AG04450 (cell line): ENCODE measurements at regions not wholly inside any gene's neighbourhood (a gene's known extent, or its start where the extent isn't known, plus 50 kb on each side); places are given as distances from the start of the nearest gene placed in this dataset.
"Not testable (repeated sequence)": the region's sequence is repeated elsewhere in the genome, so short reads cannot be mapped to it uniquely, and the experiment has no call there.

Experiments used
- CTCF ChIA-PET: fragments of 300-600, 350-600 bp; formaldehyde crosslinking; extraction: SDS; loops from one replicate; lab custom pipeline; 2022; ENCODE audit warnings: antibody characterized with exemption, inconsistent platforms; lab: Charles Lee
- POLR2A ChIA-PET: fragments of 350-600 bp; formaldehyde crosslinking; extraction: SDS; loops from one replicate; lab custom pipeline; 2021; ENCODE audit warnings: antibody characterized with exemption, inconsistent platforms; lab: Yijun Ruan, JAX
- DNase-seq: peaks from one replicate; pipeline ENCODE4 v3.0.0-alpha.2; 2011; ENCODE audit warnings: low read depth, low spot score
- H3K27ac ChIP-seq: one replicate; pipeline ENCODE4 v1.5.1; 2012; ENCODE audit warnings: low read depth, low read length, control low read depth
- H3K27me3 ChIP-seq: one replicate; pipeline ENCODE4 v1.6.0; 2012; ENCODE audit warnings: low read length; ENCODE audit not compliant: control insufficient read depth, insufficient read depth
- H3K4me3 ChIP-seq: 2 replicates; pipeline ENCODE4 v1.5.1; 2011; ENCODE audit warnings: mild to moderate bottlenecking, low read depth, low read length, control low read depth
- H3K9me3 ChIP-seq: 2 replicates; pipeline ENCODE4 v1.5.1; 2012; ENCODE audit warnings: low read length; ENCODE audit not compliant: control insufficient read depth, insufficient read depth
- TF ChIP-seq, protein P1 (sequence below): IDR thresholded peaks from 2 replicates; pipeline ENCODE4 v1.5.1; 2011; ENCODE audit warnings: low read depth, low read length, control low read depth, inconsistent platforms

DNA sequence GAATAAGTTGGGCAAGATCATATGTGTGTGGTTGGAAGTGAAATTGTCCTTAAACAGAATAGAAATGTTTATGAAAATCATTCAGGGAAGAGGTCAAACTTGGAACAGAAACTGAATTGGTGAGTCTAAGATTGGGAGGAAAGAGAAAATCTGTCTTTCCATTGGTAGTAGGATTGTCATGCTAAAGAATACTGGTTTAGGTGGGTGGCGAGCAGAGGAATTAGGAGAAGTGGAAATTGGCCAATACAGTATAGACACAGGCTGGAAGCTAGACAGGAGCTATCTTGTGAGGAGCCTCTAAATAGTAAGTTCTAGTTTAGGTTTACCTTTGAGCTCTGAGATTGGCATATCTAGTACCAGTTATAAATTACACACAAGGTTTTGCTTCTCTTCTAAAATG, 80.9 kb upstream of the KYNU start:
- no peak for DNase-seq
- CTCF ChIA-PET: interaction anchor here (1.6 kb wide), 1 partner anchor 193 kb away, joined by 4 read pairs; no protein-coding TSS in a partner anchor
- Histone ChIP-seq H3K27ac (no peak overlapping the region), H3K4me3 (no peak overlapping the region), H3K9me3 (no peaks in the 10 kb centered on the region), H3K27me3 (no peaks in the 10 kb centered on the region)
- POLR2A ChIA-PET: no interaction called here
- TF ChIP-seq, protein P1, sequence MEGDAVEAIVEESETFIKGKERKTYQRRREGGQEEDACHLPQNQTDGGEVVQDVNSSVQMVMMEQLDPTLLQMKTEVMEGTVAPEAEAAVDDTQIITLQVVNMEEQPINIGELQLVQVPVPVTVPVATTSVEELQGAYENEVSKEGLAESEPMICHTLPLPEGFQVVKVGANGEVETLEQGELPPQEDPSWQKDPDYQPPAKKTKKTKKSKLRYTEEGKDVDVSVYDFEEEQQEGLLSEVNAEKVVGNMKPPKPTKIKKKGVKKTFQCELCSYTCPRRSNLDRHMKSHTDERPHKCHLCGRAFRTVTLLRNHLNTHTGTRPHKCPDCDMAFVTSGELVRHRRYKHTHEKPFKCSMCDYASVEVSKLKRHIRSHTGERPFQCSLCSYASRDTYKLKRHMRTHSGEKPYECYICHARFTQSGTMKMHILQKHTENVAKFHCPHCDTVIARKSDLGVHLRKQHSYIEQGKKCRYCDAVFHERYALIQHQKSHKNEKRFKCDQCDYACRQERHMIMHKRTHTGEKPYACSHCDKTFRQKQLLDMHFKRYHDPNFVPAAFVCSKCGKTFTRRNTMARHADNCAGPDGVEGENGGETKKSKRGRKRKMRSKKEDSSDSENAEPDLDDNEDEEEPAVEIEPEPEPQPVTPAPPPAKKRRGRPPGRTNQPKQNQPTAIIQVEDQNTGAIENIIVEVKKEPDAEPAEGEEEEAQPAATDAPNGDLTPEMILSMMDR: no peak

DNA sequence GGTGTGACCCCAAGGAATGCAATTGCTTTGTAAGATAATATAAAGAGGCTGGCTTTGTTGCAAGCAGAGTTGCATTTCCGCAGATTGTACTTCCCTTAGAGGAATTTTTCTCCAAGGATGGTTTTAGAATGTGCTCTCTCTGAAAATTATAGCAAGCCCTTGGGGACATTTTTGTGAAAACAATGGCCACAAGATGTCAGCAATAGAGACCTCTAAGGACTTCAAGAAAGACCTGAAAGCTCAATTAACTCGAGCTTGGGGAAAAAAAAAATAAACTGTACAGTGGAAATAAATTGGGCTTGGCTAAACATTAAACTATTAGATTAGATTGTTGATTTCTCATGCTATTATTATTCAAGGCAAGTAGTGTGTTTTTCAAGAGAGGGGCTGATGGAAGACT, 81.3 kb upstream of the KYNU start:
- Histone ChIP-seq H3K27ac (no peak overlapping the region), H3K27me3 (no peaks in the 10 kb centered on the region), H3K4me3 (no peak overlapping the region), H3K9me3 (no peaks in the 10 kb centered on the region)
- no peak for DNase-seq
- TF ChIP-seq, protein P1: no peak
- POLR2A ChIA-PET: no interaction called here
- CTCF ChIA-PET: interaction anchor here (1.6 kb wide), 1 partner anchor 194 kb away, joined by 4 read pairs; no protein-coding TSS in a partner anchor

DNA sequence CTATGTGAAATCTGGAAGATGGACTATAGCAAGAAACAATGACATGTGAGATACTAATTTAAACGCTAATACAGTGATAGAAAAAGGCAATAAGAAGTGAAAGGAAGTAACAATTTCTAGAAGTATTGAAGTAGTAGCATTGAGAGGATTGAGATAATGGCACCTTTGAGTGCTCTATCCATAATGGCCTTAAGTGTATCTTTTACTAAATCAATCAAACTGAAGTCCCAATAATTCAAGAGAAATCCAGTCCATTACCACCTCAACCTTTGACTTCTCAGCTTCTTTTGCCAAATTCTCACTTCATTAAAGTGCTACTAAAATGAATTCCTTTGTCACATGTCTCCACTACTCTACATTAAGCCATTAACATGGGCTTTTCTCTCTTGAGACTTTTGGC, 82.6 kb upstream of the KYNU start:
- ChIA-PET POLR2A (no interaction called here), CTCF (no interaction called here)
- TF ChIP-seq, protein P1: no peak
- no peak for DNase-seq
- Histone ChIP-seq H3K4me3 (no peak overlapping the region), H3K27me3 (no peaks in the 10 kb centered on the region), H3K27ac (no peak overlapping the region), H3K9me3 (no peaks in the 10 kb centered on the region)

DNA sequence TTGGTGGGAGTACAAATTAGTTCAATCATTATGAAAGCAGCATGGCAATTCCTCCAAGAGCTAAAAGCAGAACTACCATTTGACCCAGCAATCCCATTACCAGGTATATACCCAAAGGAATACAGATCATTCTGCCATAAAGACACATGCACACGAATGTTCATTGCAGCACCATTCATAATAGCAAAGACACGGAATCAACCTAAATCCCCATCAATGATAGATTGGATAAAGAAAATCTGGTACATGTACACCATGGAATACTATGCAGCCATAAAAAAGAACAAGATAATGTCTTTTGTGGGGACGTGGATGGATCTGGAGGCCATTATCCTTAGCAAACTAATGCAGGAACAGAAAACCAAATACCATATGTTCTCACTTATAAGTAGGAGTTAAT, 85.1 kb upstream of the KYNU start:
- H3K27ac ChIP-seq, H3K27me3 ChIP-seq, H3K9me3 ChIP-seq, CTCF ChIA-PET, POLR2A ChIA-PET, DNase-seq, H3K4me3 ChIP-seq: not testable (repeated sequence)

DNA sequence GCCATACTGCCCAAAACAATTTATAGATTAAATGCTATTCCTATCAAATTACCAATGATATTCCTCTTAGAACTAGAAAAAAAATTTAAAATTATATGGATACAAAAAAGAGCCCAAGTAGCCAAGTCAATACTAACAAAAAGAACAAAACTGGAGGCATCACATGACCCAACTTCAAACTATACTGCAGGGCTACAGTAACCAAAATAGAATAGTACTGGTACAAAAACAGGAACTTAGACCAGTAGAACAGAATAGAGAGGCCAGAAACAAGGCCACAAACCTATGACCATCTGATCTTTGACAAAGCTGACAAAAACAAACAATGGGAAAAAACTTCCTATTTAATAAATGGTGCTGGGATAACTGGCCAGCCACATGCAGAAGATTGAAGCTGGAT, 86.1 kb upstream of the KYNU start:
- TF ChIP-seq, protein P1: no peak

More for the DNA sequence above, 86.1 kb upstream of the KYNU start:
- no peaks in the 10 kb centered on the region for H3K9me3 ChIP-seq
- POLR2A ChIA-PET: no interaction called here
- H3K27ac ChIP-seq: no peak overlapping the region
- no peak overlapping the region for H3K4me3 ChIP-seq
- no peaks in the 10 kb centered on the region for H3K27me3 ChIP-seq
- no peak for DNase-seq
- CTCF ChIA-PET: no interaction called here
